Activated CD4-positive, alpha-beta T cell treated with anti-CD3 and anti-CD28 coated beads for 36 hours (primary cell): ENCODE measurements at regions not wholly inside any gene's neighbourhood (a gene's known extent, or its start where the extent isn't known, plus 50 kb on each side); places are given as distances from the start of the nearest gene placed in this dataset.

ENCODE experiments used
- ATAC-seq: fragments of 200-7000 bp; cut with Tn5 transposase; one replicate; pipeline ENCODE4 v1.10.0; 2021; ENCODE audit warnings: mild to moderate bottlenecking, moderate library complexity
- CTCF ChIA-PET: fragments of 350-600 bp; sonication (Branson Sonifier 250); formaldehyde crosslinking; loops from one replicate; lab custom pipeline; 2021; ENCODE audit warnings: antibody characterized with exemption; lab: Charles Lee
- POLR2A ChIA-PET: fragments of 350-600 bp; sonication (Branson Sonifier 250); formaldehyde crosslinking; loops from one replicate; lab custom pipeline; 2021; ENCODE audit warnings: antibody characterized with exemption, inconsistent platforms; lab: Charles Lee
- DNase-seq: peaks from one replicate; pipeline ENCODE4 v3.0.0-alpha.2; 2020
- H3K27ac Mint-ChIP-seq: one replicate; pipeline ENCODE4 v1.8.0; 2021; ENCODE audit warnings: mixed read lengths
- H3K27me3 Mint-ChIP-seq: one replicate; pipeline ENCODE4 v1.8.0; 2021; ENCODE audit warnings: mixed read lengths
- H3K36me3 Mint-ChIP-seq: one replicate; pipeline ENCODE4 v1.8.0; 2021; ENCODE audit warnings: low read depth, mixed read lengths
- H3K4me1 Mint-ChIP-seq: one replicate; pipeline ENCODE4 v1.8.0; 2021; ENCODE audit warnings: mixed read lengths
- H3K4me3 Mint-ChIP-seq: one replicate; pipeline ENCODE4 v1.8.0; 2021; ENCODE audit warnings: mild to moderate bottlenecking, moderate library complexity, mixed read lengths
- H3K9me3 Mint-ChIP-seq: one replicate; pipeline ENCODE4 v1.8.0; 2021; ENCODE audit warnings: low read depth, mixed read lengths
- intact Hi-C, 2 experiments: fragments of 100-400 bp; cut with DNase I in 1 of 2; cut with micrococcal nuclease in 1 of 2; formaldehyde crosslinking; loops; one replicate each; pipeline versions ENCODE4 v1.14.2 to v1.15.1; 2022 to 2024; cut with DNase I, micrococcal nuclease

DNA sequence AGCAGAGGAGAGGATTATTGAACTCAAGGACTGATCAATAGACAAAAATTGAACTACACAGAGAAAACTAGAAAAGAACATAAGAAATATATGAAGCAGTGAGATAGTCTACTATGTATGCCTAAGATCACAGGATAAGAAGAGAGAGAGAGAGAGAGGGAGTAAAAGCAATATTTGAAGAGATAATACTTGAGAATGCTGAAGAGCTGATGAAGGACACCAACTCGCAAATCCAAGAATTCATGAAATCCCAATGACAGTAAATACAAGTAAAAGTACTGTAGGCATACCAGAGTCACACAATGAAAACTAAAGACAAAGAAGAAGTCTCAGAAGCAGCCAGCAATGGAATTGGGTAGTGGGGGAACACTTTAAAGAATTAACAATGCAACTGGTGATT is 260.1 kb upstream of the SPAG17 start:
- Mint-ChIP-seq H3K4me3 (no peak overlapping the region), H3K4me1 (no peaks in the 10 kb centered on the region), H3K36me3 (no peaks in the 10 kb centered on the region), H3K9me3 (peaks cover 8% of the 10 kb centered on the region), H3K27ac (no peak overlapping the region), H3K27me3 (no peaks in the 10 kb centered on the region)
- intact Hi-C loops = no loop called here
- no peak for DNase-seq
- ChIA-PET POLR2A (interaction anchor here (0.5 kb wide), 1 partner anchor 15 kb away, joined by 12 read pairs; no protein-coding TSS in a partner anchor), CTCF (no interaction called here)
- no peak for ATAC-seq

- no peaks in the 10 kb centered on the region for H3K4me1 Mint-ChIP-seq
- CTCF ChIA-PET = no interaction called here
- POLR2A ChIA-PET = no interaction called here
- no peak for DNase-seq
- no peak overlapping the region for H3K4me3 Mint-ChIP-seq
- intact Hi-C loops = no loop called here
- no peak for ATAC-seq
- H3K27ac Mint-ChIP-seq = no peak overlapping the region
- H3K9me3 Mint-ChIP-seq = peaks cover 5% of the 10 kb centered on the region
- no peaks in the 10 kb centered on the region for H3K27me3 Mint-ChIP-seq
- no peaks in the 10 kb centered on the region for H3K36me3 Mint-ChIP-seq
These were observed 257.2 kb upstream of the SPAG17 start for GRCh38 chr1:118442214-118442613.

- CTCF ChIA-PET = no interaction called here
- H3K9me3 Mint-ChIP-seq = peaks cover 2% of the 10 kb centered on the region
- DNase-seq = no peak
- ATAC-seq = no peak
- intact Hi-C loops = no loop called here
- no peak overlapping the region for H3K27ac Mint-ChIP-seq
- no peaks in the 10 kb centered on the region for H3K36me3 Mint-ChIP-seq
- H3K27me3 Mint-ChIP-seq = no peaks in the 10 kb centered on the region
- POLR2A ChIA-PET = no interaction called here
- no peak overlapping the region for H3K4me3 Mint-ChIP-seq
- H3K4me1 Mint-ChIP-seq = no peaks in the 10 kb centered on the region
These were observed 252.6 kb upstream of the SPAG17 start for GRCh38 chr1:118437664-118438063.

- H3K4me3 Mint-ChIP-seq = no peak overlapping the region
- peaks cover 3% of the 10 kb centered on the region for H3K9me3 Mint-ChIP-seq
- no peaks in the 10 kb centered on the region for H3K36me3 Mint-ChIP-seq
- ChIA-PET POLR2A (interaction anchor here (0.6 kb wide), 1 partner anchor 16 kb away, joined by 12 read pairs; no protein-coding TSS in a partner anchor), CTCF (no interaction called here)
- no peaks in the 10 kb centered on the region for H3K27me3 Mint-ChIP-seq
- no peak for DNase-seq
- H3K4me1 Mint-ChIP-seq = no peaks in the 10 kb centered on the region
- no peak overlapping the region for H3K27ac Mint-ChIP-seq
- ATAC-seq = no peak
- intact Hi-C loops = no loop called here
These were observed 244.8 kb upstream of the SPAG17 start for GRCh38 chr1:118429856-118430255.

DNA sequence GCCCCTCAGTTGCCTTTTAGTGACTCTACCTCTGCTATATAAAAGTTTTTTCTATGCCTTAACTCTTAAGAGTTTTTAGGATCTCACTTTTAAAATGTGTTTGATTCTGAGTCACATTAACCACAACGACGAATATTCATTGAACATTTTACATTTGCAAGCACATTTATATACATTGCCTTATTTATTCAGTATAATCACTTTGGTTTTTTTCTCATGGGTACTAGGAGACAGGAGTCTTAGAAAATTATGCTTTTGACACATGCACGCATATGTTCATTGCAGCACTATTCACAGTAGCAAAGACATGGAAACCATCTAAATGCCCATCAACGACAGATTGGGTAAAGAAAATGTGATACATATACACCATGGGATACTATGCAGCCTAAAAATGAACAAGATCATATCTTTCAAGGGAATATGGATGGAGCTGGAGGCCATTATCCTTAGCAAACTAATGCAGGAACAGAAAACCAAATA is 236.9 kb upstream of the SPAG17 start:
- ATAC-seq = no peak
- H3K27ac Mint-ChIP-seq = no peak overlapping the region
- H3K4me3 Mint-ChIP-seq = no peak overlapping the region
- no peaks in the 10 kb centered on the region for H3K36me3 Mint-ChIP-seq
- intact Hi-C loops = no loop called here
- no peaks in the 10 kb centered on the region for H3K27me3 Mint-ChIP-seq
- CTCF ChIA-PET = interaction anchor here (0.6 kb wide), 1 partner anchor 247 kb away, joined by 3 read pairs; no protein-coding TSS in a partner anchor
- no peaks in the 10 kb centered on the region for H3K9me3 Mint-ChIP-seq
- H3K4me1 Mint-ChIP-seq = no peaks in the 10 kb centered on the region
- POLR2A ChIA-PET = no interaction called here
- DNase-seq = no peak

GRCh38 chr1:118404024-118404423 is 219.0 kb upstream of the SPAG17 start:
- ATAC-seq (no peak), DNase-seq (no peak)
- CTCF ChIA-PET = no interaction called here
- no peak overlapping the region for H3K4me3 Mint-ChIP-seq
- no peaks in the 10 kb centered on the region for H3K4me1 Mint-ChIP-seq
- no peaks in the 10 kb centered on the region for H3K36me3 Mint-ChIP-seq
- POLR2A ChIA-PET = no interaction called here
- H3K27ac Mint-ChIP-seq = no peak overlapping the region
- H3K27me3 Mint-ChIP-seq = no peaks in the 10 kb centered on the region
- intact Hi-C loops = no loop called here
- H3K9me3 Mint-ChIP-seq = peaks cover 23% of the 10 kb centered on the region

DNA sequence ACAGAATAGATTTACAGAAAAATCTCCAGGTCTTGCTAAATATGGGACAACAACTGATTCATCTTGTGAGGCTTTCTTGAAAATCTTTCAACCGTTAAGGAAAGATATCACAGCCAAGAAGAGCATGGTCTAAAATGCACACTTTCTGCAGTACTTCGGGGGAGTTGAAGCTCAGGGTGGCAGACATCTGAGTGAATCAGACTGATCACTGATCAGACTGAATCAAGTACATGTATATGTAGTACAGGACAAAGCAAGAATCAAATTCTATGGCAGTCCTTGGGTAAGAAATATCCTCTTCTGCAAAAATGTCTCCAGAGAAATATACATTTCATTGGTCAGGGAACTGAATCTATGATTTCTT is 212.4 kb upstream of the SPAG17 start:
- H3K27me3 Mint-ChIP-seq = no peaks in the 10 kb centered on the region
- ChIA-PET CTCF (no interaction called here), POLR2A (no interaction called here)
- DNase-seq (no peak), ATAC-seq (no peak)
- intact Hi-C loops = no loop called here
- no peak overlapping the region for H3K4me3 Mint-ChIP-seq
- H3K4me1 Mint-ChIP-seq = no peaks in the 10 kb centered on the region
- no peaks in the 10 kb centered on the region for H3K9me3 Mint-ChIP-seq
- H3K36me3 Mint-ChIP-seq = no peaks in the 10 kb centered on the region
- H3K27ac Mint-ChIP-seq = no peak overlapping the region

GRCh38 chr1:118396829-118397495 is 211.9 kb upstream of the SPAG17 start:
- Mint-ChIP-seq H3K27me3 (no peaks in the 10 kb centered on the region), H3K36me3 (no peaks in the 10 kb centered on the region), H3K9me3 (no peaks in the 10 kb centered on the region), H3K4me1 (no peaks in the 10 kb centered on the region), H3K4me3 (no peak overlapping the region), H3K27ac (no peak overlapping the region)
- no peak for DNase-seq
- ChIA-PET POLR2A (no interaction called here), CTCF (no interaction called here)
- ATAC-seq = no peak
- intact Hi-C loops = no loop called here

- Mint-ChIP-seq H3K27me3 (no peaks in the 10 kb centered on the region), H3K27ac (no peak overlapping the region), H3K36me3 (no peaks in the 10 kb centered on the region), H3K4me1 (no peaks in the 10 kb centered on the region), H3K9me3 (no peaks in the 10 kb centered on the region), H3K4me3 (no peak overlapping the region)
- DNase-seq (no peak), ATAC-seq (no peak)
- CTCF ChIA-PET = no interaction called here
- POLR2A ChIA-PET = no interaction called here
- intact Hi-C loops = no loop called here
These were observed 211.3 kb upstream of the SPAG17 start for GRCh38 chr1:118396279-118396678.

- H3K4me3 Mint-ChIP-seq = no peak overlapping the region
- H3K27me3 Mint-ChIP-seq = no peaks in the 10 kb centered on the region
- no peaks in the 10 kb centered on the region for H3K36me3 Mint-ChIP-seq
- ATAC-seq (no peak), DNase-seq (no peak)
- CTCF ChIA-PET = interaction anchor here (0.6 kb wide), 1 partner anchor 555 kb away, joined by 3 read pairs; no protein-coding TSS in a partner anchor
- H3K4me1 Mint-ChIP-seq = no peaks in the 10 kb centered on the region
- no peak overlapping the region for H3K27ac Mint-ChIP-seq
- no peaks in the 10 kb centered on the region for H3K9me3 Mint-ChIP-seq
- intact Hi-C loops = no loop called here
- POLR2A ChIA-PET = no interaction called here
These were observed 210.5 kb upstream of the SPAG17 start for GRCh38 chr1:118395430-118395991.

DNA sequence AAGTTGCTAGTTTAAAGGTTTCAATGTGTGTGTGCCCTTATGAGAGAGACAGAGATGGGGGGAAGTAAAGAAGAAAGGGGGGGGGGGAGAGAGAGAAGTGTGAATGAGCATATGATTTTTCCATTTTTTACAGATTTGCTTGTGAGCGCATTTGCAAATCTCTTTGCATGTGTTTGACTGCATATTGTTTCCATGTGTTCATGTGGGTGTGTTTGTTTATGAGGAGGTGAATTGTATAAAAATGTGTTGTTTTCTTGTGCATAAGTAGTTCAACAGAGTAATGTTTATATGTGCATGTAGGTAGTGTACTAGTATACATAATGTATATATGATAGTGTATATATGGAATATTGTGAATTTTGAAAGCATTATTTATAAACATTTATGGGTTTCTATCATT is 205.9 kb upstream of the SPAG17 start:
- DNase-seq = no peak
- Mint-ChIP-seq H3K36me3 (no peaks in the 10 kb centered on the region), H3K27me3 (no peaks in the 10 kb centered on the region), H3K4me1 (no peaks in the 10 kb centered on the region), H3K4me3 (no peak overlapping the region), H3K9me3 (no peaks in the 10 kb centered on the region), H3K27ac (no peak overlapping the region)
- ChIA-PET POLR2A (no interaction called here), CTCF (no interaction called here)
- intact Hi-C loops = no loop called here
- no peak for ATAC-seq

- no peaks in the 10 kb centered on the region for H3K4me1 Mint-ChIP-seq
- POLR2A ChIA-PET = no interaction called here
- no peak overlapping the region for H3K27ac Mint-ChIP-seq
- no peaks in the 10 kb centered on the region for H3K9me3 Mint-ChIP-seq
- no peaks in the 10 kb centered on the region for H3K27me3 Mint-ChIP-seq
- intact Hi-C loops = no loop called here
- DNase-seq (no peak), ATAC-seq (no peak)
- CTCF ChIA-PET = no interaction called here
- no peaks in the 10 kb centered on the region for H3K36me3 Mint-ChIP-seq
- no peak overlapping the region for H3K4me3 Mint-ChIP-seq
These were observed 203.4 kb upstream of the SPAG17 start for GRCh38 chr1:118388301-118388959.
